ENCODE measurements at regions not wholly inside any gene's neighbourhood (a gene's known extent, or its start where the extent isn't known, plus 50 kb on each side); places are given as distances from the start of the nearest gene placed in this dataset.

DNA sequence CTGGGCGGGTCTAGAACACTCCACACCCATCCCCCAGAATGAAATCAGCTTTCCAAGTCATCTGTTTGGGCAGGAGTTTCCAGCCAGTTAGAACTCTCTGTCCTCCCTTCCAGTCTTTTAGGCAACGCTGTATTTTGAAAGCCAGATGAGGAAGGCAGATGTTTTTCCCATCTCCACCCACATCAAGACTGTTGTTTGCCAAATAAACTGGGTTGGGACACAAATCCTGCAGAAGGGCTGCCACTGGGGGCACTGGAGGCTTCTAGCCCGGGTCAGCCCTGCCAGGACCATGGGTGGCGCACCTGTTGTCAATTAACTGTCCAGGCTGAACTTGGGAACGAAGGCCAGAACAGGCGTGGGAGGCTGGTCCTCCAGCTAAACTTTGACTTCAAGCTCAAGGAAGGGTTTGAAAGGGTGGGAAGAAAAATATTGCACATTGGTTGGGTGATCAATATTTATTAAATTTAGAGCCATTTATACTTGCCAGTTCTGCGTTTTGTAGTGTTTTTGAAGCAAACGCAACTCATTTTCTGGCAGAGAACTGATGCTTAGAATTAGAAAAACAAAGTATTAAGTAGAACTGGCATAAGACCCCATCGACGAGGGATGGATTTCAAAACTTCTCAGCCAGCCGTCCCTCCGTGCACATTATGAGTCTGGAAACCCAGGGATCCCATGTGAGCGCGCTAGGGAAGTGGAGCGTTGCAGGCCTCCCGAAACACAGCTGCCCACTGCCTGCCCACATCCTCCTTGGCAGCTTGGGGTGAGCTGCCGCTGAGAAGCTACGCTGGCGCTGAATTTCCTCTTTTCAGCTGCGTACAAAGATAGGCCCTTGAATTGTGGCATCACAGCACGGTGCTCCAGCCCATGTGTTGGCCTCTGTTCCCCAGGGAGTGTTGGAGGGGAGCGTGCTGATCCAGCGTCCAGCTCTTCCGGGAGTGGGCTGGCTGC is 297.4 kb downstream of the QKI start:
- TF ChIP-seq POLR2AphosphoS5 (IDR thresholded peaks at IDR 0.05; ENCODE audit: low read depth, low read length) (no peak), TAF1 (IDR thresholded peaks at IDR 0.05; ENCODE audit: borderline replicate concordance, insufficient read depth, low read length) (no peak), FOXP2 (optimal IDR thresholded peaks at IDR 0.05; ENCODE audit: borderline replicate concordance, extremely low read depth, extremely low read length, insufficient read depth) (no peak), REST (IDR thresholded peaks at IDR 0.05; ENCODE audit: insufficient read depth in 1 of 2, low read depth in 2 of 2, low read length in 2 of 2) (no peak), SIN3A (IDR thresholded peaks at IDR 0.05; ENCODE audit: borderline replicate concordance, insufficient read depth, low read length) (no peak)

DNA sequence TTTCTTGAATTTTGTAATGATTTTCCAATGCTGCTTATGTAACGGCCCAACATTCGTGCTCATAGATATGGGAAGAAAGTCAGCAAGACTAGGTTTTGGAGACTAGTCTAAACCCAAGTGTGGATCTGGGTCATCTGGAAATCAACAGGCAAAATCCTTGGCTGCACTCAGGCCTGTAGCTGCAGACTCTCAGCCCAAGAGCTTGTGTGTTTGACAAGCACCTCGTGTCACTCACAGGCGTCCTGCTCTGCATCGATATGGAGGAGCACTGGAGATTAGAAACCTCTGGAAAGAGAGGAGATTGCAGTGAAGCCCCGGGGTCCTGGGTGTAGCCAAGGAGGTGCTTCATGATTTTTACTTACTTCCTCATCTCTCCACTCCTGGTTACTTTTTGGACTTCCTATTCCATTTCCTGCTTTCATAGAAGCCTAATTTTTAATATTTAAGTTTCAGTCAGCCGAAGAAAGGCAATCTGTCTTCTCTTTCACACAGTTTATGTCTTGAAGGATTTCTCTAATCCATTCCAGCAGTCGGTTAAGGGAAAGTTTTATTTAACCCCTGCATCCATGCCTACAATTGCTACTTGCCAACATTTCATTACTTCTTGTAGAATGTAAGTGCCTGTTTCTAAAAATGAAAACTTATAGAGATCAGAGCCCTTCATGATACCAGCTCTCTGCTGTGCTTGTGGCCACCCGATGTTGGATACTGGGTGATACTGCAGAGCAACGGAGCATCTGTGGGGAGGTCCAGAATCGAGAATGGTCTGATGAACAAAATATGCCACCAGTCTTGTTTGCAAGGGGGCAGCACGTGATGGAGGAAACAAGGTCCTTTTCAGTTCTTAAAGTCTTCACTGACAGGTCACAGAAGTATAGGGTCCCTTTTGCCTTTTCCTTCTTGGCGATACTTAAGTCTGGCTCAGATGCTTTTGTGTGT is 296.3 kb downstream of the QKI start:
- TF ChIP-seq FOXP2 (optimal IDR thresholded peaks at IDR 0.05; ENCODE audit: borderline replicate concordance, extremely low read depth, extremely low read length, insufficient read depth) (no peak), POLR2AphosphoS5 (IDR thresholded peaks at IDR 0.05; ENCODE audit: low read depth, low read length) (no peak)

DNA sequence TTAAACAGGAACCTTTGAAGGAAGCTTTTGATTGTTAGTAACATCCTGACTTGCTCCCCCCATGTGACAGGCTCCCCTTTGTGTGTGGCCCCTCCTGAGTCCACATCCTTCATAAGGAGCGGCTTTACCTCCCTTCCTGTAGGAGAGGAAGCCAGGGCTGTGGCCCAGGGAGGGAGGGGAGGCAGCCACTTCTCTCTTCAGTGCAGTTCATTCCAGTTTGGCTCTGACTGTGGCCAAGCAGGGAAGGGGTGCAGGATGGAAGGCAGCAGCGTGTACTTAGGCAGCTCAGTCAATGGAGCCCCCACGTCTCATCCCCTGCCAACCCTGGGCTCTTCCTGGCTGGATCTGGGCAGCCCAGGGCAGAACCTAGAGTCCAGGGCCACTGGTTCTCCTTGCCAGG is 295.2 kb downstream of the QKI start:
- no peak for TF ChIP-seq REST (IDR thresholded peaks at IDR 0.05; ENCODE audit: insufficient read depth in 1 of 2, low read depth in 2 of 2, low read length in 2 of 2)
- no peak for TF ChIP-seq SIN3A (IDR thresholded peaks at IDR 0.05; ENCODE audit: borderline replicate concordance, insufficient read depth, low read length)
- no peak for TF ChIP-seq TAF1 (IDR thresholded peaks at IDR 0.05; ENCODE audit: borderline replicate concordance, insufficient read depth, low read length)
- no peak for TF ChIP-seq POLR2AphosphoS5 (IDR thresholded peaks at IDR 0.05; ENCODE audit: low read depth, low read length)
- TF ChIP-seq FOXP2 (optimal IDR thresholded peaks at IDR 0.05; ENCODE audit: borderline replicate concordance, extremely low read depth, extremely low read length, insufficient read depth), result no peak

- TF ChIP-seq POLR2AphosphoS5 (IDR thresholded peaks at IDR 0.05; ENCODE audit: low read depth, low read length) (no peak), REST (IDR thresholded peaks at IDR 0.05; ENCODE audit: insufficient read depth in 1 of 2, low read depth in 2 of 2, low read length in 2 of 2) (no peak), FOXP2 (optimal IDR thresholded peaks at IDR 0.05; ENCODE audit: borderline replicate concordance, extremely low read depth, extremely low read length, insufficient read depth) (no peak), SIN3A (IDR thresholded peaks at IDR 0.05; ENCODE audit: borderline replicate concordance, insufficient read depth, low read length) (no peak), TAF1 (IDR thresholded peaks at IDR 0.05; ENCODE audit: borderline replicate concordance, insufficient read depth, low read length) (no peak)
These were observed 294.7 kb downstream of the QKI start for GRCh38 chr6:163709255-163709654.

DNA sequence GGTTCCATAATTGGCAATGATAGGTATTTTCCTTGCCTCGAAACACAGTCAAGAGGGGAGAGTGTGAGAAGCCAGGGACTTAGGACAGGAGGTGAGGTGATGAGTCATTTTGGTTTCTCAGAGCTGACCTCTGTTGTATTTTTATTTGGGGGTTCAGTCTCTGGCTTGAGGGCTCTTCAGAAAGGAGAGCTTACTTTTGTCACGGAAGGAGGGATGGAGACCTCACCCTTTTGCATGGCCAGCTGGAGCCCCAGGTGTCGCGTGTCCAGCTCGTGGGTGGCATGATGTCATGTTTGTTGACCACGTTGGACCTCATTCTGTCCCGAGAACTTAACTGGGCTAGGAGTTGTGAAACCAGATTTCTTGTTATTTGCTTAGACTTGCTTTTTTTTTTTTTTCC is 293.9 kb downstream of the QKI start:
- TF ChIP-seq TAF1 (IDR thresholded peaks at IDR 0.05; ENCODE audit: borderline replicate concordance, insufficient read depth, low read length) (no peak), POLR2AphosphoS5 (IDR thresholded peaks at IDR 0.05; ENCODE audit: low read depth, low read length) (no peak), REST (IDR thresholded peaks at IDR 0.05; ENCODE audit: insufficient read depth in 1 of 2, low read depth in 2 of 2, low read length in 2 of 2) (no peak), FOXP2 (optimal IDR thresholded peaks at IDR 0.05; ENCODE audit: borderline replicate concordance, extremely low read depth, extremely low read length, insufficient read depth) (no peak), SIN3A (IDR thresholded peaks at IDR 0.05; ENCODE audit: borderline replicate concordance, insufficient read depth, low read length) (no peak)
